K562 (cell line): ENCODE measurements at regions not wholly inside any gene's neighbourhood (a gene's known extent, or its start where the extent isn't known, plus 50 kb on each side); places are given as distances from the start of the nearest gene placed in this dataset.

Source experiments
- ATAC-seq: fragments of 200-7000 bp; cut with Tn5 transposase; 3 replicates; pipeline ENCODE4 v1.9.1; 2020; ENCODE audit warnings: moderate library complexity
- BruUV-seq: library from RNA; stranded (reverse); fragments of 400-500 nt; replicated peaks from 2 replicates; lab custom pipeline; 2021; lab: Mats Ljungman, UMichigan
- CTCF ChIA-PET: fragments of 300-600 bp; formaldehyde crosslinking; extraction: SDS; loops from one replicate; lab custom pipeline; 2021; ENCODE audit warnings: low intra/inter-chr PET ratio; lab: Yijun Ruan, JAX
- POLR2A ChIA-PET: fragments of 300-600, 350-650 bp; sonication (Branson Sonifier 250); formaldehyde crosslinking; extraction: SDS; loops from one replicate; lab custom pipeline; 2021; ENCODE audit warnings: antibody characterized with exemption, inconsistent platforms; lab: Yijun Ruan, JAX
- DNase-seq, 4 experiments: peaks; one replicate each; pipeline versions ENCODE4 v3.0.0 to v3.0.0-alpha.2; 2011 to 2018; ENCODE audit warnings: low spot score in 3 of 4, mixed read lengths in 3 of 4; ENCODE audit errors: extremely low read depth in 1 of 4
- FAIRE-seq: peaks from 2 replicates; lab custom pipeline; 2011; peaks lifted over from hg19 to GRCh38; lab: Jason Lieb, UNC
- H2AFZ ChIP-seq: 2 replicates; pipeline ENCODE4 v1.6.0; 2011; ENCODE audit warnings: low read depth, low read length, control low read depth, inconsistent platforms
- H3K27ac ChIP-seq: fragments of 200-600 bp; 3 replicates; pipeline ENCODE4 v1.8.0; 2011; ENCODE audit warnings: low read depth, mild to moderate bottlenecking, control low read depth, inconsistent platforms, low read length, moderate library complexity, mixed read lengths; ENCODE audit errors: extremely low read depth
- H3K27me3 ChIP-seq, 2 experiments: fragments of 300-600 bp in 1 of 2; 2 replicates in 1 of 2; 3 replicates in 1 of 2; pipeline versions ENCODE4 v1.6.0 to v1.8.0; 2011; ENCODE audit warnings: inconsistent platforms in 2 of 2, low read length in 2 of 2, mild to moderate bottlenecking in 1 of 2, mixed read lengths in 1 of 2, moderate library complexity in 1 of 2; ENCODE audit not compliant: control insufficient read depth in 2 of 2, insufficient read depth in 2 of 2
- H3K36me3 ChIP-seq: fragments of 300-600 bp; 3 replicates; pipeline ENCODE4 v1.8.0; 2011; ENCODE audit warnings: mild to moderate bottlenecking, low read length, inconsistent platforms; ENCODE audit not compliant: control insufficient read depth, insufficient read depth
- H3K4me1 ChIP-seq, 2 experiments: fragments of 200-600 bp in 1 of 2; replicated peaks in 1 of 2; 2 replicates in 1 of 2; 3 replicates in 1 of 2; pipeline versions ENCODE4 v1.5.1 to v1.8.0; 2011; ENCODE audit warnings: inconsistent platforms in 2 of 2, low read length in 2 of 2, mild to moderate bottlenecking in 1 of 2, mixed read lengths in 1 of 2, moderate library complexity in 1 of 2; ENCODE audit not compliant: control insufficient read depth in 2 of 2, insufficient read depth in 2 of 2
- H3K4me2 ChIP-seq: 2 replicates; pipeline ENCODE4 v1.6.1; 2011; ENCODE audit warnings: low read length, control low read depth, inconsistent platforms, mixed read lengths; ENCODE audit not compliant: insufficient read depth
- H3K4me3 ChIP-seq: fragments of 200-600 bp; sonication (generic), shearing (Covaris generic); 2 replicates; pipeline ENCODE4 v1.5.1; 2016; ENCODE audit warnings: control low read depth, inconsistent platforms
- H3K79me2 ChIP-seq: fragments of 200-600 bp; 3 replicates; pipeline ENCODE4 v1.8.0; 2011; ENCODE audit warnings: low read length, inconsistent platforms; ENCODE audit not compliant: control insufficient read depth, insufficient read depth
- H3K9ac ChIP-seq, 2 experiments: 2 replicates each; pipeline versions ENCODE4 v1.6.0 to v1.6.1; 2011; ENCODE audit warnings: low read depth in 2 of 2, low read length in 2 of 2, control low read depth in 1 of 2, inconsistent platforms in 1 of 2, mild to moderate bottlenecking in 1 of 2, mixed read lengths in 1 of 2; ENCODE audit not compliant: insufficient read depth in 1 of 2
- H3K9me1 ChIP-seq: one replicate; pipeline ENCODE4 v1.6.0; 2011; ENCODE audit warnings: inconsistent platforms, mild to moderate bottlenecking, low read length, moderate library complexity; ENCODE audit not compliant: control insufficient read depth, insufficient read depth
- H3K9me3 ChIP-seq: replicated peaks from 2 replicates; pipeline ENCODE4 v1.5.1; 2011; ENCODE audit warnings: low read depth, low read length, inconsistent platforms; ENCODE audit not compliant: control insufficient read depth, insufficient read depth
- H4K20me1 ChIP-seq: replicated peaks from 2 replicates; pipeline ENCODE4 v1.6.1; 2011; ENCODE audit warnings: low read length, inconsistent platforms, mixed read lengths; ENCODE audit not compliant: control insufficient read depth, insufficient read depth
- CEBPG ChIP-seq, 3 experiments: fragments of 200-800 bp in 1 of 3; sonication (Bioruptor generic) in 1 of 3; sonication (generic) in 1 of 3; formaldehyde crosslinking in 1 of 3; IDR thresholded peaks in 2 of 3; conservative IDR thresholded peaks in 1 of 3; 2 replicates each; pipeline versions ENCODE4 v1.6.1 to v1.8.0; 2016 to 2022; ENCODE audit warnings: missing compliant biosample characterization in 2 of 3, missing genetic modification characterization in 2 of 3, mild to moderate bottlenecking in 1 of 3, missing genetic modification reagents in 1 of 3
- CSDE1 ChIP-seq, 2 experiments: fragments of 450-650 bp; IDR thresholded peaks; 2 replicates each; pipeline ENCODE4 v1.6.1; 2016; ENCODE audit warnings: mild to moderate bottlenecking in 1 of 2
- FOXA3 ChIP-seq, 2 experiments: fragments of 450-650 bp in 1 of 2; sonication (generic) in 1 of 2; formaldehyde crosslinking; IDR thresholded peaks in 1 of 2; conservative IDR thresholded peaks in 1 of 2; 2 replicates each; pipeline versions ENCODE4 v1.4.0 to v1.8.0; 2020 to 2022; ENCODE audit warnings: mild to moderate bottlenecking in 2 of 2, missing genetic modification reagents in 1 of 2
- HCFC1 ChIP-seq: IDR thresholded peaks from 2 replicates; pipeline ENCODE4 v1.6.1; 2012; ENCODE audit warnings: low read depth, low read length, improper control_type of control experiment
- THAP7 ChIP-seq: fragments of 250-450 bp; sonication (Bioruptor Pico); IDR thresholded peaks from 2 replicates; pipeline ENCODE4 v1.5.0; 2021
- ZNF780A ChIP-seq: fragments of 250-450 bp; sonication (Bioruptor Pico); IDR thresholded peaks from 2 replicates; pipeline ENCODE4 v1.5.0; 2021; ENCODE audit warnings: mild to moderate bottlenecking
- WGBS: fragments of 100-300 bp; shearing (Covaris generic); methylation state at CpG from one replicate; pipeline ENCODE4 v1.1.6; 2016; ENCODE audit warnings: low coverage, mixed read lengths; ENCODE audit not compliant: insufficient coverage; ENCODE audit errors: missing lambda C conversion rate; 5-methylcytosine and 5-hydroxymethylcytosine counted together
- in situ Hi-C: fragments of 300-500 bp; cut with MboI; formaldehyde crosslinking; loops from 4 replicates; pipeline ENCODE4 v1.15.0; 2018; ENCODE audit warnings: inconsistent platforms, mixed read lengths
- intact Hi-C: fragments of 100-400 bp; cut with micrococcal nuclease; formaldehyde crosslinking; loops from 2 replicates; pipeline ENCODE4 v1.14.2; 2022
- TF ChIP-seq, protein P1 (sequence below): sonication (generic); formaldehyde crosslinking; IDR thresholded peaks from 2 replicates; pipeline ENCODE4 v1.8.1; 2022; ENCODE audit warnings: missing genetic modification reagents

- no peaks in the 10 kb centered on the region for H3K36me3 ChIP-seq
- ATAC-seq: no peak
- intact Hi-C loops (no loop called here), in situ Hi-C loops (loop anchor here (25.0 kb wide), 1 partner anchor 744 kb away; no protein-coding TSS in a partner anchor)
- H3K79me2 ChIP-seq: no peaks in the 10 kb centered on the region
- no peaks in the 10 kb centered on the region for H3K9me3 ChIP-seq
- no peak overlapping the region for H3K27ac ChIP-seq
- TF ChIP-seq ZNF780A (CRISPR knock-in tag) (no peak), CSDE1 (IDR thresholded peaks at IDR 0.05) (no peak), FOXA3 (CRISPR knock-in tag; conservative IDR thresholded peaks at IDR 0.05 in 1 of 2, IDR thresholded peaks at IDR 0.05 in 1 of 2) (no peak), THAP7 (no peak), CEBPG (CRISPR knock-in tag; IDR thresholded peaks at IDR 0.05) (no peak), CEBPG (tag; conservative IDR thresholded peaks at IDR 0.05 in 1 of 2, IDR thresholded peaks at IDR 0.05 in 1 of 2) (no peak), HCFC1 (no peak)
- TF ChIP-seq, protein P1, sequence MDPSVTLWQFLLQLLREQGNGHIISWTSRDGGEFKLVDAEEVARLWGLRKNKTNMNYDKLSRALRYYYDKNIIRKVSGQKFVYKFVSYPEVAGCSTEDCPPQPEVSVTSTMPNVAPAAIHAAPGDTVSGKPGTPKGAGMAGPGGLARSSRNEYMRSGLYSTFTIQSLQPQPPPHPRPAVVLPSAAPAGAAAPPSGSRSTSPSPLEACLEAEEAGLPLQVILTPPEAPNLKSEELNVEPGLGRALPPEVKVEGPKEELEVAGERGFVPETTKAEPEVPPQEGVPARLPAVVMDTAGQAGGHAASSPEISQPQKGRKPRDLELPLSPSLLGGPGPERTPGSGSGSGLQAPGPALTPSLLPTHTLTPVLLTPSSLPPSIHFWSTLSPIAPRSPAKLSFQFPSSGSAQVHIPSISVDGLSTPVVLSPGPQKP (CRISPR knock-in tag): no peak
- H2AFZ ChIP-seq: no peak overlapping the region
- FAIRE-seq: no peak
- peaks cover 0 to 14% of the 10 kb centered on the region in 2 experiments; a peak in 1 of 5 replicates for H3K27me3 ChIP-seq
- H3K9ac ChIP-seq: no peak overlapping the region
- BruUV-seq: no TSS peak
- H3K4me1 ChIP-seq: no peaks in the 10 kb centered on the region
- no peak overlapping the region for H3K4me3 ChIP-seq
- no peak for DNase-seq
- H3K4me2 ChIP-seq: no peak overlapping the region
- 0% methylated on average over 1 of the region's 1 CpG for WGBS
- POLR2A ChIA-PET: interaction anchor here (1.3 kb wide), 1 partner anchor 9 kb away, joined by 5 read pairs; no protein-coding TSS in a partner anchor
- no peaks in the 10 kb centered on the region for H4K20me1 ChIP-seq
- CTCF ChIA-PET: no interaction called here
- no peaks in the 10 kb centered on the region for H3K9me1 ChIP-seq
Measured at GRCh38 chr15:69743091-69743490, 290.5 kb downstream of the RPLP1 start.
